ENCODE measurements at regions not wholly inside any gene's neighbourhood (a gene's known extent, or its start where the extent isn't known, plus 50 kb on each side); places are given as distances from the start of the nearest gene placed in this dataset.
A peak's percentile ranks its signal among the peaks of the same experiment; 100 is the strongest.

- TF ChIP-seq EGR1 (IDR thresholded peaks at IDR 0.05), result no peak
- no peak for TF ChIP-seq CREB1 (IDR thresholded peaks at IDR 0.05; ENCODE audit: low read depth)
- TF ChIP-seq, protein P1, sequence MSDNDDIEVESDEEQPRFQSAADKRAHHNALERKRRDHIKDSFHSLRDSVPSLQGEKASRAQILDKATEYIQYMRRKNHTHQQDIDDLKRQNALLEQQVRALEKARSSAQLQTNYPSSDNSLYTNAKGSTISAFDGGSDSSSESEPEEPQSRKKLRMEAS (IDR thresholded peaks at IDR 0.05), result no peak
Measured at GRCh38 chr7:116436305-116436826, 63.2 kb upstream of the CAV2 start.

DNA sequence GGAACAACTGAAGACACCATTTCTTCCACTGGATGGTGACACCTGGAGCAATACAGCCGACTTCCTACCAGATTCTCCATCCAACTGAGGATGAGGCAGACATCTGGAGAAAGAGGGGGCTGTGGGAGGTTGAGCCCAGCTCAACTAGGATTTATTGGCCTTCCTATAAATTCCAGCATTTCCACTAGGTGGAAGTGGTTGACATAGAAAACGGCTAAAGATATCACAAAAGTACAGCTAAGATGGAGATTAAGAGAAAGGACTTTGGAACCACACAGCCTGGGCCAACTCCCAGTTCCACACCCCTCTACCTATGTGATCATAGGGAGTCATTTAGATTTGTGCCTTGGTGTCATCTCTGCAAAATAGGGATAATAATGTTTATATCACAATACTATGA lies 61.3 kb upstream of the CAV2 start:
- TF ChIP-seq TCF12 (IDR thresholded peaks at IDR 0.05; ENCODE audit: low read depth) (no peak), RAD21 (IDR thresholded peaks at IDR 0.05; ENCODE audit: low read depth) (peak; percentile 45)

GRCh38 chr7:116439005-116439404 lies 60.5 kb upstream of the CAV2 start:
- TF ChIP-seq TEAD4 (IDR thresholded peaks at IDR 0.05) (no peak), NFIC (IDR thresholded peaks at IDR 0.05) (no peak), RAD21 (IDR thresholded peaks at IDR 0.05; ENCODE audit: low read depth) (no peak), CREB1 (IDR thresholded peaks at IDR 0.05; ENCODE audit: low read depth) (no peak), ZBTB7A (IDR thresholded peaks at IDR 0.05; ENCODE audit: low read depth) (no peak), EP300 (IDR thresholded peaks at IDR 0.05; ENCODE audit: borderline replicate concordance) (no peak), EGR1 (IDR thresholded peaks at IDR 0.05) (no peak), FOXM1 (IDR thresholded peaks at IDR 0.05; ENCODE audit: borderline replicate concordance, low read depth) (no peak), TCF12 (IDR thresholded peaks at IDR 0.05; ENCODE audit: low read depth) (no peak)
- TF ChIP-seq, protein P2, sequence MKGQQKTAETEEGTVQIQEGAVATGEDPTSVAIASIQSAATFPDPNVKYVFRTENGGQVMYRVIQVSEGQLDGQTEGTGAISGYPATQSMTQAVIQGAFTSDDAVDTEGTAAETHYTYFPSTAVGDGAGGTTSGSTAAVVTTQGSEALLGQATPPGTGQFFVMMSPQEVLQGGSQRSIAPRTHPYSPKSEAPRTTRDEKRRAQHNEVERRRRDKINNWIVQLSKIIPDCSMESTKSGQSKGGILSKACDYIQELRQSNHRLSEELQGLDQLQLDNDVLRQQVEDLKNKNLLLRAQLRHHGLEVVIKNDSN (IDR thresholded peaks at IDR 0.05), result no peak

DNA sequence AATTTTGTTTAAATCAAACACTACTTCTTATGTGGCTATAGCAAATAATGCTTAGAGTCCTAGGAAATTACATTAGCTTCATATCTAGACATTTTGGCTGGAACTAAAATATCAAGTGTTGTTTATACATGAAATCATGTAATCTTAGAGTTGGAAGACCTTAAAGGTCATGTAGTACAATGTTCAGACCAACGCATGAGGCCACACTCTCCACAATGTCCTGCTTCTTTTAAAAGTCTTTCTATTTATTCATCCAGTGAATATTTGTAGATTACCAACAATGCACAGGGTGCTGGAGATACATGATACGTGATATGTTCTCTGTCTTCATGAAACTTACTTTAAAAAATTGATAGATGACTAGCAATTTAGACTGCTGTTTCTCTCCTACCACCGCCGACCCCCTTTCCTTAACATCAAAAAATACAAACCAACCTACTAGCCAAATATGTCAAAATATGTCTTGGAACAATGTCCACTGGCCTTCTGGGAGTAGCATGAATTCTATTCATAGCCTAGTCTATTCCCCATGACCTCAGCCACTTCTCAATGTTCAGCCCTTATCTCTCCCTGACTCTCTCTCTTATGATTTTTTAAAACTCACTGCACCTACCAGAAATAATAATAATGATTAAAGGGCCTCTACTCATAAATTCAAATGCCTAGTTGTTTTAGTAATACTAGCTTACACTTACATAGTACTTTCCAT lies 59.5 kb upstream of the CAV2 start:
- no peak for TF ChIP-seq TEAD4 (IDR thresholded peaks at IDR 0.05)
- no peak for TF ChIP-seq EP300 (IDR thresholded peaks at IDR 0.05; ENCODE audit: borderline replicate concordance)
- no peak for TF ChIP-seq RAD21 (IDR thresholded peaks at IDR 0.05; ENCODE audit: low read depth)

DNA sequence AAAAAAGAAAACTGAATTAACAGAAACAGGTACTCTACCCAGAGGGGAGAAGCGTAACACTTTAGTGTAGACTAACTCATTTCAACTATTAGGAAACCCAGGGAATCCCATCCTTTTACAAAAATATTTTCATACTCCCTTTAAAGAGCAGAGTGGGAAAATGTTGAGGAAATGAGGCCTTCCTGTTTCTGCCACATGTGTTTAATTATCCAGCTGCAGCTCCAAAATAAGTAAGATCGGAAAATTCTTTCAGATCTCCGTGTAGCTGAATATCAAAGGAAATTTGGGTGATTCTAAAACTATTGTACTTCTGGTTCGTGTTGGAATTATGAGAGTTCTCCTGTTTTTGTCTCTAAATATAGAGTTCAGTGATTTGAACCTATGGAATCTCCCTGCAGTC lies 58.0 kb upstream of the CAV2 start:
- TF ChIP-seq, protein P1 (IDR thresholded peaks at IDR 0.05), result 0 out of 2 replicates have a peak, but pooled peaks have one; percentile 27
- TF ChIP-seq RAD21 (IDR thresholded peaks at IDR 0.05; ENCODE audit: low read depth) (no peak), YY1 (IDR thresholded peaks at IDR 0.05; ENCODE audit: low read depth) (no peak), FOXM1 (IDR thresholded peaks at IDR 0.05; ENCODE audit: borderline replicate concordance, low read depth) (no peak)

- peak; percentile 98 for TF ChIP-seq TEAD4 (IDR thresholded peaks at IDR 0.05)
- TF ChIP-seq ZBTB7A (IDR thresholded peaks at IDR 0.05; ENCODE audit: low read depth), result no peak
- TF ChIP-seq, protein P2 (IDR thresholded peaks at IDR 0.05), result no peak
- no peak for TF ChIP-seq REST (IDR thresholded peaks at IDR 0.05; ENCODE audit: low read depth)
- TF ChIP-seq TCF12 (IDR thresholded peaks at IDR 0.05; ENCODE audit: low read depth), result peak; percentile 93
- no peak for TF ChIP-seq CREB1 (IDR thresholded peaks at IDR 0.05; ENCODE audit: low read depth)
- TF ChIP-seq, protein P1 (IDR thresholded peaks at IDR 0.05), result peak; percentile 42; the same call in 1 of the 2 replicates
- peak; percentile 17; the same call in 1 of the 2 replicates for TF ChIP-seq CEBPB (IDR thresholded peaks at IDR 0.05)
- no peak for TF ChIP-seq TAF1 (IDR thresholded peaks at IDR 0.05; ENCODE audit: low read depth)
- TF ChIP-seq YY1 (IDR thresholded peaks at IDR 0.05; ENCODE audit: low read depth), result no peak
- TF ChIP-seq FOXM1 (IDR thresholded peaks at IDR 0.05; ENCODE audit: borderline replicate concordance, low read depth), result peak; percentile 96
- no peak for TF ChIP-seq EGR1 (IDR thresholded peaks at IDR 0.05)
- TF ChIP-seq RAD21 (IDR thresholded peaks at IDR 0.05; ENCODE audit: low read depth), result peak; percentile 16
- TF ChIP-seq EP300 (IDR thresholded peaks at IDR 0.05; ENCODE audit: borderline replicate concordance), result peak; percentile 97
- TF ChIP-seq NFIC (IDR thresholded peaks at IDR 0.05), result peak; percentile 86
Measured at GRCh38 chr7:116443101-116443523, 56.4 kb upstream of the CAV2 start.

DNA sequence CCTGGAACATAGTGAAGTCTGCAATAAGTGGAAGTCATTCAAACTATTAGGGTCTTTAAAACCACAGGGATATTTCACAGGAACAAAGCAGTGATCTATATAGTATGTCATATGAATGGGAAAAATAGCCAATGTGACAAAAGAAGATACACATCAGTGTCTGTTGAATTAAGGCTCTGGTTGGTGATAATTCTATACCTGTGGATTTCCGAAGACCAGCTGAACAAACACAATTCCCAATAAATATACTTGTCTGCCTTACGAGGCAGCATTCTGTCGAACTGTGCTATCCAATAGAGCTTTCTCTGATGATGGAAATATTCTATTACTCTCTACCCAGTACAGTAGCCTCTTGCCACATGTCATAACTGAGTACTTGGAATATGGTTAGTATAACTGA lies 55.9 kb upstream of the CAV2 start:
- no peak for TF ChIP-seq NFIC (IDR thresholded peaks at IDR 0.05)
- no peak for TF ChIP-seq EP300 (IDR thresholded peaks at IDR 0.05; ENCODE audit: borderline replicate concordance)
- no peak for TF ChIP-seq ZBTB7A (IDR thresholded peaks at IDR 0.05; ENCODE audit: low read depth)
- no peak for TF ChIP-seq TCF12 (IDR thresholded peaks at IDR 0.05; ENCODE audit: low read depth)
- no peak for TF ChIP-seq RAD21 (IDR thresholded peaks at IDR 0.05; ENCODE audit: low read depth)
- TF ChIP-seq TEAD4 (IDR thresholded peaks at IDR 0.05), result no peak
- TF ChIP-seq YY1 (IDR thresholded peaks at IDR 0.05; ENCODE audit: low read depth), result no peak
- no peak for TF ChIP-seq FOXM1 (IDR thresholded peaks at IDR 0.05; ENCODE audit: borderline replicate concordance, low read depth)
- no peak for TF ChIP-seq EGR1 (IDR thresholded peaks at IDR 0.05)
- TF ChIP-seq TAF1 (IDR thresholded peaks at IDR 0.05; ENCODE audit: low read depth), result no peak
- TF ChIP-seq, protein P1 (IDR thresholded peaks at IDR 0.05), result no peak
- TF ChIP-seq REST (IDR thresholded peaks at IDR 0.05; ENCODE audit: low read depth), result no peak
- TF ChIP-seq, protein P2 (IDR thresholded peaks at IDR 0.05), result no peak
- TF ChIP-seq CREB1 (IDR thresholded peaks at IDR 0.05; ENCODE audit: low read depth), result no peak
- no peak for TF ChIP-seq CEBPB (IDR thresholded peaks at IDR 0.05)

Data from Ishikawa (cell line).